ENCODE measurements at regions not wholly inside any gene's neighbourhood (a gene's known extent, or its start where the extent isn't known, plus 50 kb on each side); places are given as distances from the start of the nearest gene placed in this dataset.
"Not testable (repeated sequence)": the region's sequence is repeated elsewhere in the genome, so short reads cannot be mapped to it uniquely, and the experiment has no call there.

- DNase-seq, result peak in 1 of 2 experiments; percentile 1
These were observed 134.7 kb upstream of the RHOBTB1 start for GRCh38 chr10:61078542-61079275.

DNA sequence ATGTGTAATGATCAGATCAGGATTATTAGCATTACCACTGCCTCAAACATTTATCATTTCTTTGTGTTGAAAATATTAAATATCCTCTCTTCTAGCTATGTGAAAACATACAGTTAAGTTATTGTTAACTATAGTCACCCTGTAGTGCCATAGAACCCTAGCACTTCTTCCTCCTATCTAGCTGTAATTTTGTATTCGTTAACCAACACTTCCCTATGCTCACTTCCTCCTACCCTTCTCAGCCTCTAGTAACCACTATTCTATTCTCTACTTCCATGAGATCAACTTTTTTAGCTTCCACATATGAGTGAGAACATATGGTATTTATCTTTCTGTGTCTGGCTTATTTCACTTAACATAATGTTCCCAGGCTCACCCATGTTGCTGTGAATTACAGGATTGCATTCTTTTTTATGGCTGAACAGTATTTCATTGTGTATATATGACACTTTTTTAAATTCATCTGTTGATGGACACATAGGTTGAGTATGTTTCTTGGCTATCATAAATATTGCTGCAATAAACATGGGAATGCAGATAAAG lies 132.7 kb upstream of the RHOBTB1 start:
- DNase-seq, result no peak

DNA sequence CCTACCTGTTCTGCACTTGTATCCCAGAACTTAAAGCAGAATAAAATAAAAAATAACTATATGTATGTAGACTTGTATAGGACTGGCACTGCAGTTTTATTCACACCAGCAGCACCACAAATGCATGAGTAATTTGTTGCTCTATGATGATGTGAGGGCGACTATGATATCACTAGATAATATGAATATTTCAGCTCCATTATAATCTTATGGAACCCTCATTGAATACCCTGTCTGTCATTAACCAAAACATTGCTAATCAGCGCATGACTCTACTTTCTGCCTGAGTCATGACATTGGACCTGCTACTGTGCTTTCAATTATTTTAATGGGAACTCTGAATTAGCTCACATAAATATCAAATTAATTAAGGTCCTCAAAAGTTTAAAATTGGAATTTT lies 129.4 kb upstream of the RHOBTB1 start:
- no peak for DNase-seq

GRCh38 chr10:61071580-61071979 lies 127.6 kb upstream of the RHOBTB1 start:
- no peak for DNase-seq

GRCh38 chr10:61068471-61068870 lies 124.5 kb upstream of the RHOBTB1 start:
- DNase-seq, result no peak

- DNase-seq, result no peak
These were observed 123.8 kb upstream of the RHOBTB1 start for GRCh38 chr10:61067671-61068336.

GRCh38 chr10:61066661-61067344 lies 122.8 kb upstream of the RHOBTB1 start:
- DNase-seq, result no peak

GRCh38 chr10:61065051-61065450 lies 121.1 kb upstream of the RHOBTB1 start:
- no peak for DNase-seq

DNA sequence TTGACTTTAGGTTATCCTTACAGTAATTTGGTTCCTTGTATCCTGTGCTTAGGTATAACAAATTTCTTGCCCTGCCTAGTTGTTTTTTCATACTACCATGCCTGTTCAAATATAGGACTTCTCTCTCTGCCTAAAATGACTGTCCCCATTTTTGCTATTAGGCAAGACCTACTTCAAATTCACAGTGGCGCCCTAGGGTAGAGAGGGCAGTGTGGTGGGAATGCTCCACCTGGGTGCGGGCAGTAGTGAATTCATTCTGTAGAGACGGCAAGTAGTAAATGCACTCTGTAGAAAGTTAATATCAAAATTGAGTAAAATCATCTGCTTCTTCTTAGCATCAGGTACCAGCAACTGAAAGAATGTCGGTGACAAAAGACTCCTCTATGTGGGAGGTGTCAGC lies 120.4 kb upstream of the RHOBTB1 start:
- no peak for DNase-seq

DNA sequence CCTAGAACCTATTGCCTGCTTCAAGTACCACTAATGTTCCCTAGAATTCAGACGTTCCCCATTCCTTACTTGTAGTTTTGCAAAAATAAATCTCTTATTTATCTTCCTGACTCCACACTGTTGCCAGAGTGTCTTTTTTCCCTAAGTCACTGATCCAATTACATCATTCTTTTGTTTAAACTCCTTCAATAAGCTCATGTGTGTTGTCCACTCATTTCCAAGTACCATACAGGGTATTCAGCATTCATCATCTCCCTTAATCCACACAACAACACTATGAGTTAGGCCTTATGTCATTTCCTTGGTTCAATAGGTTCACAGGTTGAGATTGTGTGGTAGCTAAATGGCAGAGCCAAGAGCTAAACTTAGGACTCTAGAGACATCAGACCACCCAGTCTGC lies 119.9 kb upstream of the RHOBTB1 start:
- DNase-seq, result no peak

GRCh38 chr10:61063034-61063433 lies 119.0 kb upstream of the RHOBTB1 start:
- DNase-seq, result peak; percentile 59 to 83

DNA sequence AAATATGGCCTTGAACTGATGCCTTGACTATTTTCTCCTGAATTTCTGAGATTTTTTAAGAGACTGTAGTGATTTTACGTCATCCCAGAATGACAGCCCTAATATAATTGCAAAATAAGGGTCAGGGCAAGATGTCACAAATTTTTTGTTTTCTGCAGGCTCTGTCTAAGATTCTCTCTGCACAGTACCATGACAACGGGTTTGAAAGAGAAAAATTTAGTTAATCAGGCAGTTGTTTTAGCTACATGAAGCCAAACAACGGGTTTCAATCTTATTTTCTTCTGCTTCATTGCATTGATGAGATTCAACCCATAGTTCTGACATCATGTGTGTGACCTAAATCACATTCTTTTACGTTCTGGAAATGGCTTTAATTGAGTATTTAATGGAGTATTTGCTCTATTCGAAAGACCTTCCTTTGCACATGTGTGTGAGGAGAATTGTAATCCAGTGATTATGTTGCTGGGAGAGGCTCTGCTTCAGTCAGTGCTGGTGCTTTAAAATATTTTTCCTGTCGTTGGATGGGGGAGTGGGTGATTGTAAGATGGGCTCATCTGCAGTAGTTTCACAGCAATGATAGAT lies 118.0 kb upstream of the RHOBTB1 start:
- no peak for DNase-seq

DNA sequence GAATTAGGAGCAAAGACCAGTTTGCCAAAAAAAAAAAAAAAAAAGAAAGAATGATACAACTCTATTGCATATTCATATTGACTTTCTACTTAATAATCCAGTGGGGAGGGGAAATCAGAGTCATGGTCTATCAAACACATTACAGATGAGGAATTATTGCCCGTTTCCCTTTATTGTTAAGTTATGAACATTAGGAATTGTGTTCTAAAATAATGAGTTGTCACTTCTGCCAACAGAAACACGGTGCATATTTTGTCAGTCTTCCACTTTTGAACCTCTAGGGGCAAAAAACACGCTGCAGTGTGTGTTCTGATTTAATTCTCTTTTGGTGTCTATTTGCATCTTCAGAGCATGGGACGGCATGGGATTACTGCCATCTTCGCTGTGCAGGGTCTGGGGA lies 115.7 kb upstream of the RHOBTB1 start:
- no peak for DNase-seq

GRCh38 chr10:61052469-61053205 lies 108.7 kb upstream of the RHOBTB1 start:
- DNase-seq, result no peak

DNA sequence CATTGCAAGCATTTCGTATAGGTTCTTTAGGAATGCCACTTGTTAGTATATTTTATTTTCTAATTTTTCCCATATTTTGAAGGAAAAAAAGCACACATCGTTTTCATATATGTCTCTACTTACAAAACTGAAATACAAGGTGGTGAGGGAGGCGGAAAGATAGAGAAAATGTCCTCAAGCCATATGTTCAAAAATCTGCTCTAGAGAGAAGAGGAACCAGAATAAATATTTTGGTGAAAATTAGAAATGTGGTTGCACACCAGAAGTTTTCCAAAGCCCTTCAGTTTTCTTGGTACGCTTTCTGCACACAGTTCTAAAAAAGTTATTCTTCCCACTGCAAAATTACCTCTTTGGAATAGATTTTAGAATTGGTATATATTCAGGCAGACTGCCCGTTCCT lies 107.4 kb upstream of the RHOBTB1 start:
- DNase-seq, result no peak

DNA sequence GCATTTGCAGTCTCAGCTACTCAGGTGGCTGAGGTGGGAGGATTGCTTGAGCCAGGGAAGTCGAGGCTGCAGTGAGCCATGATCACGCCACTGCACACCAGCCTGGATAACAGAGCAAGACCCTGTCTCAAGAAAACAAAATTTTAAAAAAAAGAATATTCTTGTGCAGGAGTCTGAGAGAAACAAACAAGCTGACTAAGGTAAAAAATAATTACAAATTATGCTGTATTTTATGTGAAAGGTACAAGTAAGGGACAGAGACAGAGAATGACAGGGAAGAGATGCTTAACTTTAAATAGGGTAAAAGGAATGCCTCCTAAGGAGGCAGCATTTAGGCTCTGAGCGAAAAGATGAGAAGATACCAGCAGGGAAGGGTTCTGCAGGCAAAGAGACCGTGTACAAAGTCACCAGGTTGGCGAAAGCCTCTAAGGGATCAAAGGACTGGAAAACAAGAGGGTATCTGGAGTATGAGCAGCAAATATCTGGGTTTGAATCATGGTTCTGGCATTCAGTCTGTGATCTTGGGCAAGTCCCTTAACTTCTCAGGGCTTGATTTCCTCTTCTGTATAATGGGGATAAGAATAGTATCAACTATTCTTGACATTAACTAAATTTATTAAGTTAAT lies 106.2 kb upstream of the RHOBTB1 start:
- DNase-seq, result no peak

DNA sequence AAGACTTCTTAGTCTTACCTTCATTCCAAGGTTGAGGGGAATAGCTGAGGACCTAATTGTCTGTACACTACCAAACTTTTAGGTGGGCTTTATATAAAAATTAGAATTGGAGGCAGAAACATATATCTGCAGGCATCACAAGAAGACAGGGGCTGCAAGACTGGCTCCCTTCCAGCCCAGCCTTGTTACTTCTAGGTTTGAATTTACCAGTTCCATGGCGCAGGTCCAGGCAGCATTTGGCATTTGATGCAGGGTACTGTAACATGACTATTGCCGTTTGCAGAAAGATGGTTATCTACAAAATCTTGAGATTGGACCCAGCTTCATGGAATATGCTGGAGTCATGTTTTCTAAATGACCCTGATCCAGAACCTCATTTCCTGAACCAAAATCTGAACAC lies 105.4 kb upstream of the RHOBTB1 start:
- peak; percentile 23 to 64 for DNase-seq

DNA sequence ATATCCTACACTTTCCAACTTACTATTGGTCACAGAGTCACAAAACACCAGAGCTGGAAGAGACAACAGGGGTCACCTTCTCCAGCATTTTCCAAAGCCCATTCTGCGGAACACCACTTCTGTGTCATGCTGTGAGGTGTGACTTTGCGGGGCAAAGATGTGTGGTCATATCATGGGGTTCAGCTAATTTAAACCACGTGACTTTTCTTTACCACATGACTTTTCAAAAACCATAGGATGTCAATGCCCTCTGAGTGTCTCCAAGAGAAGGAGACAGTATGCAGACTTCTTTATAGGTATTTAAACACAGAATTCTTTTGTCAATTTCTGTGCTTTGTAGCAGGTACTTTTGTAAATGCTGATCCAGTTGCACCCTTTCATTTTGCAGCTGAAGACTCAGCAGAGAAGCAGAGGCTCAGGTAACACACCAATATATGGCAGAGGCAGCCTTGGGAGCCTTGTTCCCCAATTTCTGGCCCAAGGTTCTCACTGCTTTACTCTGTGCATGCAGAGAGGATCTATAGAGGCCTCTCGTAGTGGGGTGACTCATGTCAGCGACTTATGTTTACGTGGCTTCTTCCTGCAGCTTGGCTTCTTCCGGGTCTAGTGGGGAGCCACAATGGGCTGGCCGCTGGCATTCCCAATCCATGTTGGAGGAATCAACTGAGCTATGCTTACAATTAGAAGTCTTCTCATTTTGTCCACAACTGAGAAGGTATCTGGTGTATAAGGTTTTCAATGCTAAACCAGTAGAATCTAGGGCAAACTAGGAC lies 104.0 kb upstream of the RHOBTB1 start:
- no peak for DNase-seq

- DNase-seq, result no peak
These were observed 103.1 kb upstream of the RHOBTB1 start for GRCh38 chr10:61047081-61047480.

- DNase-seq, result not testable (repeated sequence)
These were observed 101.5 kb upstream of the RHOBTB1 start for GRCh38 chr10:61045480-61045879.

- DNase-seq, result no peak
These were observed 98.5 kb upstream of the RHOBTB1 start for GRCh38 chr10:61042533-61042932.

All from NCI-H446 (cell line).